B cell (primary cell): ENCODE measurements at regions not wholly inside any gene's neighbourhood (a gene's known extent, or its start where the extent isn't known, plus 50 kb on each side); places are given as distances from the start of the nearest gene placed in this dataset.

Experiments used
- ATAC-seq: fragments of 200-7000 bp; cut with Tn5 transposase; one replicate; pipeline ENCODE4 v1.10.0; 2021; ENCODE audit warnings: low read depth, mild to moderate bottlenecking, moderate number of reproducible peaks, moderate library complexity
- CTCF ChIA-PET: fragments of 350-600 bp; sonication (Branson Sonifier 250); formaldehyde crosslinking; loops from one replicate; lab custom pipeline; 2021; ENCODE audit warnings: antibody characterized with exemption, inconsistent platforms; lab: Charles Lee
- POLR2A ChIA-PET: fragments of 350-600 bp; sonication (Branson Sonifier 250); formaldehyde crosslinking; loops from one replicate; lab custom pipeline; 2021; ENCODE audit warnings: antibody characterized with exemption; lab: Charles Lee
- DNase-seq: peaks from one replicate; pipeline ENCODE4 v3.0.0; 2013
- H2AFZ ChIP-seq: 2 replicates; pipeline ENCODE4 v1.6.1; 2012; ENCODE audit warnings: mild to moderate bottlenecking, low read depth, low read length; ENCODE audit not compliant: insufficient read depth, poor library complexity, severe bottlenecking
- H3K27ac ChIP-seq, 2 donors: 1 replicate in 1 of 2; 2 replicates in 1 of 2; pipeline ENCODE4 v1.5.1; 2012 to 2013; ENCODE audit warnings: low read length in 2 of 2, mild to moderate bottlenecking in 2 of 2, moderate library complexity in 1 of 2
- H3K27me3 ChIP-seq, 4 experiments: fragments of 200-600 bp in 1 of 4; sonication (generic) in 1 of 4; replicated peaks in 1 of 4; 1 replicate in 2 of 4; 2 replicates in 2 of 4; pipeline versions ENCODE4 v1.6.1 to v1.7.0; 2013 to 2016; ENCODE audit warnings: low read length in 3 of 4, mild to moderate bottlenecking in 2 of 4, mixed read lengths in 1 of 4, moderate library complexity in 1 of 4; ENCODE audit not compliant: insufficient read depth in 4 of 4, control insufficient read depth in 3 of 4; ENCODE audit errors: control extremely low read depth in 1 of 4
- H3K36me3 ChIP-seq, 2 experiments: replicated peaks in 1 of 2; 1 replicate in 1 of 2; 2 replicates in 1 of 2; pipeline versions ENCODE4 v1.6.1 to v1.7.1; 2013; ENCODE audit warnings: low read length in 1 of 2; ENCODE audit not compliant: insufficient read depth in 2 of 2, control insufficient read depth in 1 of 2; ENCODE audit errors: control extremely low read depth in 1 of 2, extremely low read depth in 1 of 2
- H3K4me1 ChIP-seq, 2 donors: fragments of 200-600 bp in 1 of 2; sonication (generic) in 1 of 2; 1 replicate in 1 of 2; 2 replicates in 1 of 2; pipeline versions ENCODE4 v1.5.1 to v1.6.1; 2013 to 2017; ENCODE audit warnings: low read length in 2 of 2; ENCODE audit not compliant: control insufficient read depth in 2 of 2, insufficient read depth in 2 of 2
- H3K4me2 ChIP-seq: replicated peaks from 2 replicates; pipeline ENCODE3; 2012; ENCODE audit warnings: mild to moderate bottlenecking, low read depth, low read length; ENCODE audit not compliant: poor library complexity, severe bottlenecking
- H3K4me3 ChIP-seq, 5 experiments: fragments of 200-600 bp in 1 of 5; sonication (generic) in 1 of 5; 1 replicate in 3 of 5; 2 replicates in 2 of 5; pipeline versions ENCODE4 v1.5.1 to v1.7.0; 2011 to 2016; ENCODE audit warnings: low read length in 4 of 5, mild to moderate bottlenecking in 4 of 5, low read depth in 2 of 5, control low read depth in 1 of 5, moderate library complexity in 1 of 5; ENCODE audit not compliant: insufficient read depth in 1 of 5; ENCODE audit errors: control extremely low read depth in 1 of 5, extremely low read depth in 1 of 5
- H3K79me2 ChIP-seq: fragments of 200-600 bp; sonication (generic); one replicate; pipeline ENCODE4 v1.6.0; 2016; ENCODE audit warnings: low read length; ENCODE audit not compliant: control insufficient read depth, insufficient read depth
- H3K9ac ChIP-seq: fragments of 200-600 bp; sonication (generic); 2 replicates; pipeline ENCODE4 v1.6.1; 2017; ENCODE audit warnings: mild to moderate bottlenecking, low read length, moderate library complexity
- H3K9me3 ChIP-seq, 3 donors: one replicate each; pipeline versions ENCODE4 v1.6.1 to v1.7.1; 2013; ENCODE audit warnings: low read length in 2 of 3; ENCODE audit not compliant: control insufficient read depth in 2 of 3, insufficient read depth in 1 of 3; ENCODE audit errors: control extremely low read depth in 1 of 3
- H4K20me1 ChIP-seq: 2 replicates; pipeline ENCODE4 v1.6.0; 2012; ENCODE audit warnings: mild to moderate bottlenecking, low read length; ENCODE audit not compliant: insufficient read depth, control insufficient read depth, poor library complexity, severe bottlenecking
- H3K27ac Mint-ChIP-seq: one replicate; pipeline ENCODE4 v1.8.0; 2021; ENCODE audit warnings: mixed read lengths
- H3K27me3 Mint-ChIP-seq: one replicate; pipeline ENCODE4 v1.8.0; 2021; ENCODE audit warnings: mixed read lengths
- H3K4me1 Mint-ChIP-seq: one replicate; pipeline ENCODE4 v1.8.0; 2021; ENCODE audit warnings: mixed read lengths
- H3K4me3 Mint-ChIP-seq: one replicate; pipeline ENCODE4 v1.8.0; 2021; ENCODE audit warnings: mixed read lengths
- H3K9me3 Mint-ChIP-seq: one replicate; pipeline ENCODE4 v1.8.0; 2022; ENCODE audit warnings: mixed read lengths; ENCODE audit not compliant: insufficient read depth
- EZH2 ChIP-seq: IDR thresholded peaks from 2 replicates; pipeline ENCODE4 v1.6.1; 2012; ENCODE audit warnings: borderline replicate concordance, low read depth, mild to moderate bottlenecking, moderate library complexity, low read length; ENCODE audit not compliant: insufficient read depth, poor library complexity, severe bottlenecking
- WGBS: methylation state at CpG from one replicate; pipeline ENCODE4 v1.1.5; 2013; ENCODE audit warnings: missing lambda C conversion rate; ENCODE audit not compliant: insufficient coverage; 5-methylcytosine and 5-hydroxymethylcytosine counted together
- intact Hi-C: fragments of 100-400 bp; cut with micrococcal nuclease; formaldehyde crosslinking; loops from one replicate; pipeline ENCODE4 v1.10.0; 2022
- TF ChIP-seq, protein P1 (sequence below): fragments of 200-600 bp; IDR thresholded peaks from one replicate; pipeline ENCODE4 v1.8.0; 2022; ENCODE audit warnings: antibody characterized with exemption, mild to moderate bottlenecking

DNA sequence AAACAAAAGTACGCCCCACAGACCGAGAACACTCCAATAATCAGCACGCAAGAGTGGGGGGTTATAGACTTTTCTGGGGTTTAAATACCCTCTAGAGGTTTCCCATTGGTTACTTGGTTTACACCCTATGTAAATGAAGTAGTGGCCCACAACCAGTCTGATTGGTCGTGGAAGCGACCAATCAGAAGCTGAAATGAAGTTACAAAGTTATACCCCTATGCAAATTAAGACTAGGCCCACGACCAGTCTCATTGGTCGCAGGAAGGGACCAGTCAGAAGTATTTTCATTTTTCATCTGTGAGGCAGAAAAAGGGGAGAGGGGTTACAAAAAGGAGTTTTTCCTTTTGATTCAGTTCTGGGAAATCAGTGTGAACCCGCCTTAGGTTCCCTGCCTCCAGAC, 55.3 kb upstream of the YWHAQ start:
- Histone ChIP-seq H2AFZ (no peak overlapping the region), H3K4me2 (no peak overlapping the region), H4K20me1 (no peaks in the 10 kb centered on the region), H3K27me3 (no peaks in the 10 kb centered on the region), H3K9ac (no peak overlapping the region), H3K27ac (no peak overlapping the region), H3K36me3 (no peaks in the 10 kb centered on the region), H3K4me3 (no peak overlapping the region), H3K4me1 (peaks cover 3 to 4% of the 10 kb centered on the region in 2 donors), H3K79me2 (no peaks in the 10 kb centered on the region), H3K9me3 (no peaks in the 10 kb centered on the region)
- H3K4me3 Mint-ChIP-seq, result no peak overlapping the region
- ATAC-seq, result no peak
- CTCF ChIA-PET, result no interaction called here
- intact Hi-C loops, result no loop called here
- WGBS, result 79% methylated on average over 2 of the region's 8 CpGs
- no peaks in the 10 kb centered on the region for H3K9me3 Mint-ChIP-seq
- no peak overlapping the region for H3K27ac Mint-ChIP-seq
- no peak for TF ChIP-seq EZH2
- TF ChIP-seq, protein P1, sequence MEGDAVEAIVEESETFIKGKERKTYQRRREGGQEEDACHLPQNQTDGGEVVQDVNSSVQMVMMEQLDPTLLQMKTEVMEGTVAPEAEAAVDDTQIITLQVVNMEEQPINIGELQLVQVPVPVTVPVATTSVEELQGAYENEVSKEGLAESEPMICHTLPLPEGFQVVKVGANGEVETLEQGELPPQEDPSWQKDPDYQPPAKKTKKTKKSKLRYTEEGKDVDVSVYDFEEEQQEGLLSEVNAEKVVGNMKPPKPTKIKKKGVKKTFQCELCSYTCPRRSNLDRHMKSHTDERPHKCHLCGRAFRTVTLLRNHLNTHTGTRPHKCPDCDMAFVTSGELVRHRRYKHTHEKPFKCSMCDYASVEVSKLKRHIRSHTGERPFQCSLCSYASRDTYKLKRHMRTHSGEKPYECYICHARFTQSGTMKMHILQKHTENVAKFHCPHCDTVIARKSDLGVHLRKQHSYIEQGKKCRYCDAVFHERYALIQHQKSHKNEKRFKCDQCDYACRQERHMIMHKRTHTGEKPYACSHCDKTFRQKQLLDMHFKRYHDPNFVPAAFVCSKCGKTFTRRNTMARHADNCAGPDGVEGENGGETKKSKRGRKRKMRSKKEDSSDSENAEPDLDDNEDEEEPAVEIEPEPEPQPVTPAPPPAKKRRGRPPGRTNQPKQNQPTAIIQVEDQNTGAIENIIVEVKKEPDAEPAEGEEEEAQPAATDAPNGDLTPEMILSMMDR, result no peak
- DNase-seq, result no peak
- POLR2A ChIA-PET, result no interaction called here
- peaks cover 14% of the 10 kb centered on the region for H3K4me1 Mint-ChIP-seq
- H3K27me3 Mint-ChIP-seq, result no peaks in the 10 kb centered on the region

DNA sequence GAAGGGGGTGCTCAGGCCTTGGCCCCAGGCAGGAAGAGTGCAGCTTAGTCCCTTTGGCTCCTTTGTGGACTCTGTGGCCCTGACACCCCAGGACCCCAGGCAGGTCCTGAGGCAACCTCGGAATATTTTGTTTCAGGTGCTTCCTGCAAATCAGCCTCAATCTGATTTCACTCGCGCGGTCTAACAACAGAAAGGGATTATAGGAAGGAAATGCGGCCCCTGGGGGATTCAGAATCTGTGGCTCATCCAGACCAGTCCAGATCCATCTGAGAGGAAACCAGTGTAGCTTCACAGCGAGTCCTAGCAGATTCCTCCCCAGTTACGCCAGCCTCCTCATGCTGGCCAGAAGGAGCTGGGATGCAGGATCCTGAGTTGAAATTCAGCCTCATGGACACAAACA, 59.5 kb upstream of the YWHAQ start:
- H3K36me3 ChIP-seq, result no peaks in the 10 kb centered on the region
- no peak for DNase-seq
- H3K4me3 Mint-ChIP-seq, result no peak overlapping the region
- no peak overlapping the region for H3K4me2 ChIP-seq
- intact Hi-C loops, result no loop called here
- H3K4me1 ChIP-seq, result no peaks in the 10 kb centered on the region
- H3K9me3 Mint-ChIP-seq, result no peaks in the 10 kb centered on the region
- ChIA-PET POLR2A (no interaction called here), CTCF (no interaction called here)
- H3K27ac Mint-ChIP-seq, result no peak overlapping the region
- no peaks in the 10 kb centered on the region for H3K27me3 Mint-ChIP-seq
- TF ChIP-seq, protein P1, result no peak
- H3K27me3 ChIP-seq, result no peaks in the 10 kb centered on the region
- 10% methylated on average over 5 of the region's 7 CpGs for WGBS
- no peaks in the 10 kb centered on the region for H3K79me2 ChIP-seq
- H3K9ac ChIP-seq, result no peak overlapping the region
- H3K9me3 ChIP-seq, result no peaks in the 10 kb centered on the region
- no peak overlapping the region for H3K27ac ChIP-seq
- H3K4me3 ChIP-seq, result no peak overlapping the region
- H3K4me1 Mint-ChIP-seq, result peaks cover 9% of the 10 kb centered on the region
- ATAC-seq, result no peak
- no peaks in the 10 kb centered on the region for H4K20me1 ChIP-seq
- no peak overlapping the region for H2AFZ ChIP-seq
